GM23338 (cell line): ENCODE measurements at regions not wholly inside any gene's neighbourhood (a gene's known extent, or its start where the extent isn't known, plus 50 kb on each side); places are given as distances from the start of the nearest gene placed in this dataset.

Experiments
- CREB1 ChIP-seq: fragments of 250-450 bp; sonication (Bioruptor Pico); IDR thresholded peaks from 2 replicates; pipeline ENCODE4 v1.5.0; 2020; ENCODE audit warnings: low read depth, mild to moderate bottlenecking, moderate library complexity
- ETS1 ChIP-seq: IDR thresholded peaks from 2 replicates; pipeline ENCODE4 v1.6.1; 2016; ENCODE audit warnings: antibody characterized with exemption
- EZH2 ChIP-seq: fragments of 200-600 bp; sonication (generic); IDR thresholded peaks from one replicate; pipeline ENCODE4 v1.8.0; 2017; ENCODE audit warnings: antibody characterized with exemption, mild to moderate bottlenecking, low read depth; ENCODE audit not compliant: unreplicated experiment
- EZH2phosphoT487 ChIP-seq: fragments of 200-600 bp; sonication (generic); IDR thresholded peaks from one replicate; pipeline ENCODE4 v1.8.1; 2018; ENCODE audit warnings: antibody characterized with exemption; ENCODE audit not compliant: unreplicated experiment
- JUNB ChIP-seq: IDR thresholded peaks from one replicate; pipeline ENCODE4 v1.6.1; 2016; ENCODE audit warnings: antibody characterized with exemption; ENCODE audit not compliant: unreplicated experiment
- POLR2AphosphoS5 ChIP-seq: IDR thresholded peaks from 2 replicates; pipeline ENCODE4 v1.6.1; 2016; ENCODE audit warnings: antibody characterized with exemption, low read depth
- REST ChIP-seq: IDR thresholded peaks from one replicate; pipeline ENCODE4 v1.6.1; 2018; ENCODE audit warnings: antibody characterized with exemption; ENCODE audit not compliant: unreplicated experiment
- STAT1 ChIP-seq: IDR thresholded peaks from one replicate; pipeline ENCODE4 v1.6.1; 2016; ENCODE audit warnings: antibody characterized with exemption; ENCODE audit not compliant: unreplicated experiment
- ZNF114 ChIP-seq: fragments of 250-450 bp; sonication (Bioruptor Pico); IDR thresholded peaks from 2 replicates; pipeline ENCODE4 v1.5.0; 2020; ENCODE audit warnings: mild to moderate bottlenecking, moderate library complexity
- ZNF331 ChIP-seq: fragments of 250-450 bp; sonication (Bioruptor Pico); IDR thresholded peaks from 2 replicates; pipeline ENCODE4 v1.5.0; 2020; ENCODE audit warnings: low read depth, mild to moderate bottlenecking, moderate library complexity
- TF ChIP-seq, protein P1 (sequence below), 2 experiments: fragments of 200-600 bp in 1 of 2; sonication (generic) in 1 of 2; conservative IDR thresholded peaks; 2 replicates each; pipeline versions ENCODE4 v1.5.1 to v1.6.1; 2016 to 2017; ENCODE audit warnings: antibody characterized with exemption in 2 of 2, low read depth in 2 of 2, mild to moderate bottlenecking in 2 of 2, moderate library complexity in 1 of 2

- TF ChIP-seq, protein P1, sequence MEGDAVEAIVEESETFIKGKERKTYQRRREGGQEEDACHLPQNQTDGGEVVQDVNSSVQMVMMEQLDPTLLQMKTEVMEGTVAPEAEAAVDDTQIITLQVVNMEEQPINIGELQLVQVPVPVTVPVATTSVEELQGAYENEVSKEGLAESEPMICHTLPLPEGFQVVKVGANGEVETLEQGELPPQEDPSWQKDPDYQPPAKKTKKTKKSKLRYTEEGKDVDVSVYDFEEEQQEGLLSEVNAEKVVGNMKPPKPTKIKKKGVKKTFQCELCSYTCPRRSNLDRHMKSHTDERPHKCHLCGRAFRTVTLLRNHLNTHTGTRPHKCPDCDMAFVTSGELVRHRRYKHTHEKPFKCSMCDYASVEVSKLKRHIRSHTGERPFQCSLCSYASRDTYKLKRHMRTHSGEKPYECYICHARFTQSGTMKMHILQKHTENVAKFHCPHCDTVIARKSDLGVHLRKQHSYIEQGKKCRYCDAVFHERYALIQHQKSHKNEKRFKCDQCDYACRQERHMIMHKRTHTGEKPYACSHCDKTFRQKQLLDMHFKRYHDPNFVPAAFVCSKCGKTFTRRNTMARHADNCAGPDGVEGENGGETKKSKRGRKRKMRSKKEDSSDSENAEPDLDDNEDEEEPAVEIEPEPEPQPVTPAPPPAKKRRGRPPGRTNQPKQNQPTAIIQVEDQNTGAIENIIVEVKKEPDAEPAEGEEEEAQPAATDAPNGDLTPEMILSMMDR (conservative IDR thresholded peaks at IDR 0.05; ENCODE audit: low read depth in 2 of 2) = no peak
- TF ChIP-seq POLR2AphosphoS5 = no peak
- TF ChIP-seq ZNF114 (CRISPR knock-in tag) = no peak
- no peak for TF ChIP-seq CREB1 (CRISPR knock-in tag)
- TF ChIP-seq REST = no peak
- no peak for TF ChIP-seq EZH2phosphoT487
- no peak for TF ChIP-seq EZH2
- TF ChIP-seq ZNF331 (CRISPR knock-in tag) = no peak
- no peak for TF ChIP-seq JUNB
- TF ChIP-seq ETS1 = no peak
- TF ChIP-seq STAT1 = no peak
Measured at GRCh38 chr14:89700801-89701200, 253.7 kb downstream of the EFCAB11 start.
